Upper lobe of left lung (tissue), 6 donors: ENCODE measurements at regions not wholly inside any gene's neighbourhood (a gene's known extent, or its start where the extent isn't known, plus 50 kb on each side); places are given as distances from the start of the nearest gene placed in this dataset.
"Not testable (repeated sequence)": the region's sequence is repeated elsewhere in the genome, so short reads cannot be mapped to it uniquely, and the experiment has no call there.

Experiments used
- ATAC-seq, 2 donors: fragments of 200-7000 bp; cut with Tn5 transposase; one replicate each; pipeline ENCODE4 v1.9.1; 2022; ENCODE audit warnings: mild to moderate bottlenecking in 2 of 2, moderate library complexity in 2 of 2; ENCODE audit not compliant: low FRiP score in 2 of 2
- DNase-seq, 2 donors: peaks; one replicate each; pipeline ENCODE4 v3.0.0-alpha.2; 2019 to 2020
- H3K27ac ChIP-seq, 4 donors: fragments of 200-600 bp; sonication (generic); one replicate each; pipeline ENCODE4 v1.5.1; 2016 to 2019
- H3K27me3 ChIP-seq, 4 donors: fragments of 200-600 bp; sonication (generic); one replicate each; pipeline ENCODE4 v1.5.1; 2017 to 2019
- H3K36me3 ChIP-seq, 4 donors: fragments of 200-600 bp; sonication (generic); one replicate each; pipeline ENCODE4 v1.5.1; 2016 to 2019
- H3K4me1 ChIP-seq, 4 donors: fragments of 200-600 bp; sonication (generic); one replicate each; pipeline ENCODE4 v1.5.1; 2018 to 2019
- H3K4me3 ChIP-seq, 4 donors: fragments of 200-600 bp; sonication (generic); one replicate each; pipeline ENCODE4 v1.5.1; 2017 to 2019; ENCODE audit warnings: mild to moderate bottlenecking in 2 of 4, moderate library complexity in 1 of 4
- H3K9me3 ChIP-seq, 4 donors: fragments of 200-600 bp; sonication (generic); one replicate each; pipeline ENCODE4 v1.5.1; 2018 to 2019
- CTCF ChIP-seq, 6 experiments: fragments of 450-650 bp in 4 of 6; fragments of 200-600 bp in 2 of 6; sonication (generic) in 2 of 6; IDR thresholded peaks; one replicate each; pipeline ENCODE4 v1.5.1; 2016 to 2019; ENCODE audit warnings: antibody characterized with exemption in 6 of 6
- EP300 ChIP-seq, 4 donors: sonication (generic); formaldehyde crosslinking; IDR thresholded peaks; one replicate each; pipeline ENCODE4 v1.5.1; 2017; ENCODE audit warnings: antibody characterized with exemption in 4 of 4, control low read depth in 2 of 4
- POLR2A ChIP-seq, 4 donors: fragments of 450-650 bp; IDR thresholded peaks; one replicate each; pipeline ENCODE4 v1.5.1; 2016 to 2017; ENCODE audit warnings: antibody characterized with exemption in 4 of 4, mild to moderate bottlenecking in 2 of 4
- POLR2AphosphoS5 ChIP-seq, 2 donors: sonication (generic); formaldehyde crosslinking; IDR thresholded peaks; one replicate each; pipeline ENCODE4 v1.5.1; 2017; ENCODE audit warnings: antibody characterized with exemption in 2 of 2
- WGBS, 2 donors: methylation state at CpG; one replicate each; pipeline ENCODE4 v1.1.5; 2017 to 2018; 5-methylcytosine and 5-hydroxymethylcytosine counted together
- donor health status: DM: no; HTN: no; CAD: no; lungs with moderate emphysema.
- donor health status: DM: no; HTN: yes; CAD: no; lungs with severe emphysema.

- no peak for DNase-seq
These were observed 1299.8 kb upstream of the TMEM132C start for GRCh38 chr12:126967152-126967551.

GRCh38 chr12:126974779-126975178 lies 1292.2 kb upstream of the TMEM132C start:
- Histone ChIP-seq H3K4me3 (no peak overlapping the region), H3K9me3 (no peaks in the 10 kb centered on the region), H3K27me3 (no peaks in the 10 kb centered on the region), H3K36me3 (no peaks in the 10 kb centered on the region), H3K4me1 (no peaks in the 10 kb centered on the region), H3K27ac (no peak overlapping the region)
- DNase-seq (no peak), ATAC-seq (no peak)
- 52 to 81% methylated on average over 3 of the region's 3 CpGs for WGBS, 2 donors
- TF ChIP-seq CTCF (IDR thresholded peaks at IDR 0.05) (no peak), EP300 (IDR thresholded peaks at IDR 0.05) (no peak), POLR2AphosphoS5 (IDR thresholded peaks at IDR 0.05) (no peak)

More at GRCh38 chr12:126967152-126967551, 1299.8 kb upstream of the TMEM132C start:
- Histone ChIP-seq H3K4me1 (no peaks in the 10 kb centered on the region), H3K36me3 (no peaks in the 10 kb centered on the region), H3K27me3 (no peaks in the 10 kb centered on the region), H3K27ac (no peak overlapping the region), H3K4me3 (no peak overlapping the region), H3K9me3 (no peaks in the 10 kb centered on the region)
- WGBS, 2 donors: 77 to 85% methylated on average over 5 of the region's 5 CpGs
- TF ChIP-seq EP300 (IDR thresholded peaks at IDR 0.05) (no peak), CTCF (IDR thresholded peaks at IDR 0.05) (no peak), POLR2AphosphoS5 (IDR thresholded peaks at IDR 0.05) (no peak), POLR2A (IDR thresholded peaks at IDR 0.05) (no peak)
- ATAC-seq: no peak

GRCh38 chr12:126976579-126976978 lies 1290.4 kb upstream of the TMEM132C start:
- no peaks in the 10 kb centered on the region for H3K9me3 ChIP-seq
- no peak overlapping the region for H3K4me3 ChIP-seq
- no peak for DNase-seq
- no peak overlapping the region for H3K27ac ChIP-seq
- 54 to 74% methylated on average over 6 of the region's 6 CpGs for WGBS, 2 donors
- TF ChIP-seq POLR2A (IDR thresholded peaks at IDR 0.05) (no peak), EP300 (IDR thresholded peaks at IDR 0.05) (no peak), CTCF (IDR thresholded peaks at IDR 0.05) (no peak), POLR2AphosphoS5 (IDR thresholded peaks at IDR 0.05) (no peak)
- H3K4me1 ChIP-seq: no peaks in the 10 kb centered on the region
- no peaks in the 10 kb centered on the region for H3K36me3 ChIP-seq
- ATAC-seq: no peak
- H3K27me3 ChIP-seq: no peaks in the 10 kb centered on the region

- not testable (repeated sequence) for DNase-seq, H3K27ac ChIP-seq, H3K9me3 ChIP-seq, H3K27me3 ChIP-seq, H3K4me1 ChIP-seq, ATAC-seq, H3K4me3 ChIP-seq, H3K36me3 ChIP-seq
- 87 to 95% methylated on average over 2 of the region's 2 CpGs for WGBS, 2 donors
These were observed 1287.4 kb upstream of the TMEM132C start for GRCh38 chr12:126979564-126979963.

GRCh38 chr12:126982707-126983106 lies 1284.3 kb upstream of the TMEM132C start:
- H3K4me3 ChIP-seq: no peak overlapping the region
- peaks cover 0 to 7% (median 2%) of the 10 kb centered on the region in 4 donors for H3K9me3 ChIP-seq
- no peaks in the 10 kb centered on the region for H3K4me1 ChIP-seq
- H3K27me3 ChIP-seq: no peaks in the 10 kb centered on the region
- WGBS, 2 donors: 39 to 68% methylated on average over 1 of the region's 1 CpG
- H3K36me3 ChIP-seq: no peaks in the 10 kb centered on the region
- no peak for DNase-seq
- H3K27ac ChIP-seq: no peak overlapping the region
- TF ChIP-seq EP300 (IDR thresholded peaks at IDR 0.05) (no peak), POLR2AphosphoS5 (IDR thresholded peaks at IDR 0.05) (no peak), POLR2A (IDR thresholded peaks at IDR 0.05) (no peak), CTCF (IDR thresholded peaks at IDR 0.05) (no peak)
- no peak for ATAC-seq

- WGBS, 2 donors: 68 to 69% methylated on average over 2 of the region's 2 CpGs
- H3K27ac ChIP-seq, H3K36me3 ChIP-seq, H3K4me3 ChIP-seq, DNase-seq, H3K27me3 ChIP-seq, H3K4me1 ChIP-seq, ATAC-seq, H3K9me3 ChIP-seq: not testable (repeated sequence)
These were observed 1283.2 kb upstream of the TMEM132C start for GRCh38 chr12:126983735-126984134.

- not testable (repeated sequence) for H3K4me3 ChIP-seq, ATAC-seq, H3K27ac ChIP-seq, DNase-seq, H3K36me3 ChIP-seq, H3K9me3 ChIP-seq, H3K27me3 ChIP-seq, H3K4me1 ChIP-seq
These were observed 1281.3 kb upstream of the TMEM132C start for GRCh38 chr12:126985663-126986062.
